CD14-positive monocyte (primary cell): ENCODE measurements at regions not wholly inside any gene's neighbourhood (a gene's known extent, or its start where the extent isn't known, plus 50 kb on each side); places are given as distances from the start of the nearest gene placed in this dataset.

ENCODE experiments used
- DNase-seq, 3 donors: peaks; one replicate each; pipeline ENCODE4 v3.0.0-alpha.2; 2011 to 2022
- H2AFZ ChIP-seq: 2 replicates; pipeline ENCODE4 v1.6.0; 2012; ENCODE audit warnings: mild to moderate bottlenecking, low read depth, low read length, inconsistent platforms; ENCODE audit not compliant: insufficient read depth, poor library complexity, severe bottlenecking
- H3K27ac ChIP-seq, 2 donors: 1 replicate in 1 of 2; 2 replicates in 1 of 2; pipeline ENCODE4 v1.5.1; 2012 to 2013; ENCODE audit warnings: low read length in 2 of 2, control low read depth in 1 of 2, inconsistent platforms in 1 of 2, low read depth in 1 of 2, mild to moderate bottlenecking in 1 of 2
- H3K27me3 ChIP-seq, 2 donors: one replicate each; pipeline versions ENCODE4 v1.6.0 to v1.6.1; 2011 to 2013; ENCODE audit warnings: low read length in 2 of 2; ENCODE audit not compliant: control insufficient read depth in 2 of 2, insufficient read depth in 2 of 2
- H3K36me3 ChIP-seq, 2 donors: replicated peaks in 1 of 2; 1 replicate in 1 of 2; 2 replicates in 1 of 2; pipeline versions ENCODE4 v1.5.1 to v1.6.1; 2012 to 2013; ENCODE audit warnings: low read length in 2 of 2, control low read depth in 1 of 2, inconsistent platforms in 1 of 2, mild to moderate bottlenecking in 1 of 2; ENCODE audit not compliant: insufficient read depth in 2 of 2, control insufficient read depth in 1 of 2
- H3K4me1 ChIP-seq, 2 donors: 1 replicate in 1 of 2; 2 replicates in 1 of 2; pipeline versions ENCODE4 v1.5.1 to v1.6.1; 2012 to 2013; ENCODE audit warnings: low read length in 2 of 2, control low read depth in 1 of 2, inconsistent platforms in 1 of 2, mild to moderate bottlenecking in 1 of 2, moderate library complexity in 1 of 2; ENCODE audit not compliant: insufficient read depth in 2 of 2, control insufficient read depth in 1 of 2
- H3K4me2 ChIP-seq: replicated peaks from 2 replicates; pipeline ENCODE3; 2012; ENCODE audit warnings: low read length, moderate library complexity, mild to moderate bottlenecking; ENCODE audit not compliant: poor library complexity, severe bottlenecking; ENCODE audit errors: extremely low read depth
- H3K4me3 ChIP-seq, 3 experiments: fragments of 200-600 bp in 1 of 3; sonication (generic) in 1 of 3; replicated peaks in 1 of 3; 1 replicate in 2 of 3; 2 replicates in 1 of 3; pipeline ENCODE4 v1.5.1; 2011 to 2013; ENCODE audit warnings: low read length in 3 of 3, mild to moderate bottlenecking in 3 of 3, control low read depth in 2 of 3, low read depth in 2 of 3, inconsistent platforms in 1 of 3, moderate library complexity in 1 of 3
- H3K79me2 ChIP-seq: 2 replicates; pipeline ENCODE4 v1.6.0; 2012; ENCODE audit warnings: mild to moderate bottlenecking, control low read depth, inconsistent platforms, low read length, moderate library complexity; ENCODE audit not compliant: insufficient read depth
- H3K9ac ChIP-seq: 2 replicates; pipeline ENCODE4 v1.6.0; 2017; ENCODE audit warnings: low read length, mild to moderate bottlenecking; ENCODE audit not compliant: insufficient read depth, poor library complexity, severe bottlenecking
- H3K9me3 ChIP-seq, 2 donors: replicated peaks in 1 of 2; 1 replicate in 1 of 2; 2 replicates in 1 of 2; pipeline versions ENCODE4 v1.5.1 to v1.6.1; 2012 to 2013; ENCODE audit warnings: low read length in 2 of 2, control low read depth in 1 of 2; ENCODE audit not compliant: control insufficient read depth in 1 of 2, insufficient read depth in 1 of 2
- H4K20me1 ChIP-seq: 2 replicates; pipeline ENCODE4 v1.6.0; 2012; ENCODE audit warnings: mild to moderate bottlenecking, low read length, control low read depth, moderate library complexity; ENCODE audit not compliant: insufficient read depth
- H3K27ac Mint-ChIP-seq, 7 donors: one replicate each; pipeline ENCODE4 v1.8.0; 2020; ENCODE audit warnings: mild to moderate bottlenecking in 7 of 7, mixed read lengths in 7 of 7, moderate library complexity in 6 of 7, inconsistent platforms in 2 of 7
- H3K27me3 Mint-ChIP-seq, 3 donors: one replicate each; pipeline ENCODE4 v1.8.0; 2021 to 2022; ENCODE audit warnings: low read depth in 3 of 3, mild to moderate bottlenecking in 3 of 3, mixed read lengths in 3 of 3, moderate library complexity in 3 of 3, inconsistent platforms in 1 of 3
- H3K36me3 Mint-ChIP-seq, 2 donors: one replicate each; pipeline ENCODE4 v1.8.0; 2020; ENCODE audit warnings: mixed read lengths in 2 of 2, inconsistent platforms in 1 of 2, mild to moderate bottlenecking in 1 of 2
- H3K4me1 Mint-ChIP-seq: one replicate; pipeline ENCODE4 v1.8.0; 2020; ENCODE audit warnings: mild to moderate bottlenecking, mixed read lengths
- H3K4me3 Mint-ChIP-seq, 2 donors: one replicate each; pipeline ENCODE4 v1.8.0; 2020; ENCODE audit warnings: mild to moderate bottlenecking in 2 of 2, mixed read lengths in 2 of 2, moderate library complexity in 1 of 2
- H3K9me3 Mint-ChIP-seq, 7 donors: one replicate each; pipeline ENCODE4 v1.8.0; 2020 to 2022; ENCODE audit warnings: mixed read lengths in 7 of 7, mild to moderate bottlenecking in 6 of 7, moderate library complexity in 6 of 7, inconsistent platforms in 2 of 7
- CTCF ChIP-seq: fragments of 200-600 bp; IDR thresholded peaks from one replicate; pipeline ENCODE4 v1.8.0; 2022; ENCODE audit warnings: antibody characterized with exemption, mild to moderate bottlenecking
- WGBS: methylation state at CpG from one replicate; pipeline ENCODE4 v1.1.5; 2013; ENCODE audit warnings: missing lambda C conversion rate; ENCODE audit not compliant: insufficient coverage; 5-methylcytosine and 5-hydroxymethylcytosine counted together
- intact Hi-C, 2 donors: fragments of 100-400 bp; cut with micrococcal nuclease; formaldehyde crosslinking; loops; one replicate each; pipeline versions ENCODE4 v1.15.0 to v1.15.1; 2023

- Mint-ChIP-seq H3K9me3 (no peaks in the 10 kb centered on the region), H3K27ac (no peak overlapping the region), H3K27me3 (peaks cover 0 to 5% (median 0%) of the 10 kb centered on the region in 3 donors), H3K4me3 (no peak overlapping the region), H3K36me3 (no peaks in the 10 kb centered on the region), H3K4me1 (peaks cover 17% of the 10 kb centered on the region)
- Histone ChIP-seq H3K9ac (no peak overlapping the region), H3K9me3 (no peaks in the 10 kb centered on the region), H3K36me3 (no peaks in the 10 kb centered on the region), H3K4me1 (peaks cover 5 to 6% of the 10 kb centered on the region in 2 donors), H3K4me2 (no peak overlapping the region), H4K20me1 (no peaks in the 10 kb centered on the region), H3K27me3 (no peaks in the 10 kb centered on the region), H3K79me2 (no peaks in the 10 kb centered on the region), H3K4me3 (no peak overlapping the region), H3K27ac (no peak overlapping the region), H2AFZ (no peak overlapping the region)
- intact Hi-C loops, result no loop called here
- no peak for TF ChIP-seq CTCF
- WGBS, result no CpG with 5 or more reads among the region's 3 CpGs
- DNase-seq, result no peak
These were observed 694.5 kb downstream of the ADCYAP1 start for GRCh38 chr18:1599196-1599595.

- Histone ChIP-seq H3K4me1 (no peaks in the 10 kb centered on the region), H2AFZ (no peak overlapping the region), H3K27me3 (no peaks in the 10 kb centered on the region), H4K20me1 (no peaks in the 10 kb centered on the region), H3K4me3 (no peak overlapping the region), H3K79me2 (no peaks in the 10 kb centered on the region), H3K4me2 (no peak overlapping the region), H3K9me3 (no peaks in the 10 kb centered on the region), H3K36me3 (no peaks in the 10 kb centered on the region), H3K9ac (no peak overlapping the region), H3K27ac (no peak overlapping the region)
- Mint-ChIP-seq H3K27me3 (peaks cover 0 to 5% (median 0%) of the 10 kb centered on the region in 3 donors), H3K4me3 (no peak overlapping the region), H3K36me3 (no peaks in the 10 kb centered on the region), H3K4me1 (peaks cover 1% of the 10 kb centered on the region), H3K9me3 (peaks cover 0 to 2% (median 0%) of the 10 kb centered on the region in 7 donors), H3K27ac (no peak overlapping the region)
- WGBS, result 100% methylated on average over 1 of the region's 5 CpGs
- TF ChIP-seq CTCF, result no peak
- no peak for DNase-seq
- intact Hi-C loops, result no loop called here
These were observed 700.1 kb downstream of the ADCYAP1 start for GRCh38 chr18:1604751-1605150.
